HepG2 (cell line): ENCODE measurements at regions not wholly inside any gene's neighbourhood (a gene's known extent, or its start where the extent isn't known, plus 50 kb on each side); places are given as distances from the start of the nearest gene placed in this dataset.

Experiments used
- ATAC-seq: fragments of 200-7000 bp; cut with Tn5 transposase; 3 replicates; pipeline ENCODE4 v1.9.1; 2020; ENCODE audit warnings: mild to moderate bottlenecking, moderate library complexity
- BruUV-seq: library from RNA; stranded (reverse); fragments of 400-500 nt; replicated peaks from 2 replicates; lab custom pipeline; 2021; lab: Mats Ljungman, UMichigan
- CTCF ChIA-PET: fragments of 300-600 bp; formaldehyde crosslinking; extraction: SDS; loops from one replicate; lab custom pipeline; 2021; ENCODE audit warnings: low total read pairs, inconsistent platforms, low intra/inter-chr PET ratio; lab: Yijun Ruan, JAX
- POLR2A ChIA-PET: fragments of 350-600 bp; sonication (Branson Sonifier 250); formaldehyde crosslinking; loops from one replicate; lab custom pipeline; 2020; ENCODE audit warnings: antibody characterized with exemption, inconsistent platforms; lab: Yijun Ruan, JAX
- DNase-seq: peaks from one replicate; pipeline ENCODE4 v3.0.0-alpha.2; 2015; ENCODE audit warnings: low spot score
- FAIRE-seq: peaks from 3 replicates; lab custom pipeline; 2011; peaks lifted over from hg19 to GRCh38; lab: Jason Lieb, UNC
- H2AFZ ChIP-seq: one replicate; pipeline ENCODE4 v1.6.1; 2011; ENCODE audit warnings: low read length, inconsistent platforms
- H3K27ac ChIP-seq: fragments of 300-600 bp; 3 replicates; pipeline ENCODE4 v1.8.0; 2011; ENCODE audit warnings: mixed run types, mild to moderate bottlenecking, mixed read lengths, low read length, inconsistent platforms; ENCODE audit not compliant: insufficient read depth; ENCODE audit errors: extremely low read length
- H3K27me3 ChIP-seq, 2 experiments: fragments of 200-600 bp in 1 of 2; 2 replicates in 1 of 2; 3 replicates in 1 of 2; pipeline versions ENCODE4 v1.6.0 to v1.8.0; 2011; ENCODE audit warnings: low read length in 2 of 2, mild to moderate bottlenecking in 2 of 2, moderate library complexity in 2 of 2, inconsistent platforms in 1 of 2; ENCODE audit not compliant: insufficient read depth in 2 of 2, control insufficient read depth in 1 of 2
- H3K36me3 ChIP-seq, 2 experiments: fragments of 200-600 bp in 1 of 2; replicated peaks in 1 of 2; 2 replicates in 1 of 2; 3 replicates in 1 of 2; pipeline versions ENCODE4 v1.5.1 to v1.8.0; 2011; ENCODE audit warnings: low read length in 2 of 2, inconsistent platforms in 1 of 2; ENCODE audit not compliant: insufficient read depth in 2 of 2, control insufficient read depth in 1 of 2
- H3K4me1 ChIP-seq: 2 replicates; pipeline ENCODE4 v1.5.1; 2012; ENCODE audit warnings: low read length, inconsistent platforms; ENCODE audit not compliant: insufficient read depth
- H3K4me2 ChIP-seq: 2 replicates; pipeline ENCODE4 v1.6.0; 2011; ENCODE audit warnings: low read depth, low read length, inconsistent platforms
- H3K4me3 ChIP-seq, 3 experiments: fragments of 200-600 bp in 1 of 3; sonication (generic), shearing (Covaris generic) in 1 of 3; replicated peaks in 1 of 3; 2 replicates each; pipeline ENCODE4 v1.5.1; 2011 to 2016; ENCODE audit warnings: low read length in 3 of 3, inconsistent platforms in 2 of 3, low read depth in 2 of 3, mild to moderate bottlenecking in 2 of 3, control low read depth in 1 of 3, mixed read lengths in 1 of 3; ENCODE audit not compliant: insufficient read depth in 1 of 3
- H3K79me2 ChIP-seq: one replicate; pipeline ENCODE4 v1.6.1; 2011; ENCODE audit warnings: low read length, inconsistent platforms; ENCODE audit not compliant: insufficient read depth
- H3K9ac ChIP-seq: 2 replicates; pipeline ENCODE4 v1.6.0; 2011; ENCODE audit warnings: mild to moderate bottlenecking, low read depth, low read length, inconsistent platforms; ENCODE audit not compliant: insufficient read depth
- H3K9me3 ChIP-seq: 2 replicates; pipeline ENCODE4 v1.5.1; 2012; ENCODE audit warnings: mild to moderate bottlenecking, low read length
- H4K20me1 ChIP-seq: 2 replicates; pipeline ENCODE4 v1.6.0; 2011; ENCODE audit warnings: inconsistent platforms, mild to moderate bottlenecking, low read length, moderate library complexity; ENCODE audit not compliant: insufficient read depth
- FIP1L1 ChIP-seq: fragments of 200-400 bp; formaldehyde crosslinking; IDR thresholded peaks from 2 replicates; pipeline ENCODE4 v1.6.1; 2018; ENCODE audit warnings: low read depth, mild to moderate bottlenecking, low read length, moderate library complexity, borderline replicate concordance; ENCODE audit not compliant: insufficient read depth
- FOXM1 ChIP-seq: sonication (generic); formaldehyde crosslinking; IDR thresholded peaks from 2 replicates; pipeline ENCODE4 v1.5.0; 2020; ENCODE audit warnings: missing genetic modification reagents
- HOXA7 ChIP-seq: sonication (generic); formaldehyde crosslinking; IDR thresholded peaks from 2 replicates; pipeline ENCODE4 v1.8.1; 2022; ENCODE audit warnings: mild to moderate bottlenecking, missing genetic modification reagents, moderate library complexity
- KDM2A ChIP-seq: sonication (generic); formaldehyde crosslinking; IDR thresholded peaks from 2 replicates; pipeline ENCODE4 v1.4.0; 2020; ENCODE audit warnings: low read depth, missing genetic modification reagents, borderline replicate concordance
- KMT2A ChIP-seq: sonication (generic); formaldehyde crosslinking; IDR thresholded peaks from 2 replicates; pipeline ENCODE4 v1.4.0; 2020; ENCODE audit warnings: missing genetic modification reagents
- MYNN ChIP-seq: sonication (generic); formaldehyde crosslinking; IDR thresholded peaks from 2 replicates; pipeline ENCODE4 v1.4.0; 2020; ENCODE audit warnings: mild to moderate bottlenecking, low read depth, missing genetic modification reagents
- SATB2 ChIP-seq: sonication (generic); formaldehyde crosslinking; IDR thresholded peaks from 2 replicates; pipeline ENCODE4 v1.5.0; 2020; ENCODE audit warnings: missing genetic modification reagents
- SKI ChIP-seq: fragments of 450-650 bp; IDR thresholded peaks from one replicate; pipeline ENCODE4 v1.6.1; 2018; ENCODE audit warnings: mild to moderate bottlenecking; ENCODE audit not compliant: partially characterized antibody
- THYN1 ChIP-seq: sonication (generic); formaldehyde crosslinking; IDR thresholded peaks from 2 replicates; pipeline ENCODE4 v1.8.1; 2023; ENCODE audit warnings: low read depth, mild to moderate bottlenecking, moderate library complexity, missing genetic modification reagents, borderline replicate concordance
- U2AF1 ChIP-seq: fragments of 200-400 bp; formaldehyde crosslinking; optimal IDR thresholded peaks from 2 replicates; pipeline ENCODE3; 2017; ENCODE audit warnings: mild to moderate bottlenecking, low read depth, low read length
- XRCC5 ChIP-seq: fragments of 200-400 bp; formaldehyde crosslinking; optimal IDR thresholded peaks from 2 replicates; pipeline ENCODE3; 2017; ENCODE audit warnings: mild to moderate bottlenecking, low read length
- ZFP1 ChIP-seq: IDR thresholded peaks from 2 replicates; pipeline ENCODE4 v1.6.1; 2016
- ZNF296 ChIP-seq: sonication (generic); formaldehyde crosslinking; conservative IDR thresholded peaks from 2 replicates; pipeline ENCODE4 v1.5.0; 2020; ENCODE audit warnings: mild to moderate bottlenecking, missing genetic modification reagents
- ZNF850 ChIP-seq: sonication (generic); formaldehyde crosslinking; conservative IDR thresholded peaks from 2 replicates; pipeline ENCODE4 v1.9.0; 2021; ENCODE audit warnings: mild to moderate bottlenecking, missing genetic modification reagents
- WGBS: methylation state at CpG from one replicate; pipeline ENCODE4 v1.1.6; 2017; ENCODE audit warnings: low lambda C conversion rate; 5-methylcytosine and 5-hydroxymethylcytosine counted together
- in situ Hi-C: cut with HindIII; loops from 2 replicates; pipeline ENCODE4 v1.10.0; 2017; ENCODE audit warnings: low pct_unique_long_range_greater_than_20kb; ENCODE audit not compliant: extremely low pct_ligation_motif_present
- intact Hi-C: fragments of 100-400 bp; cut with micrococcal nuclease; formaldehyde crosslinking; loops from one replicate; pipeline ENCODE4 v1.10.0; 2022; ENCODE audit not compliant: unreplicated experiment
- TF ChIP-seq, protein P1 (sequence below): sonication (generic); formaldehyde crosslinking; IDR thresholded peaks from 2 replicates; pipeline ENCODE4 v1.8.1; 2023; ENCODE audit warnings: mild to moderate bottlenecking, missing genetic modification reagents
- TF ChIP-seq, protein P2 (sequence below): sonication (generic); formaldehyde crosslinking; IDR thresholded peaks from 2 replicates; pipeline ENCODE4 v1.5.1; 2020; ENCODE audit warnings: mild to moderate bottlenecking, missing genetic modification reagents
- TF ChIP-seq, protein P3 (sequence below), 2 experiments: sonication (generic) in 1 of 2; formaldehyde crosslinking in 1 of 2; IDR thresholded peaks; 2 replicates each; pipeline versions ENCODE4 v1.5.1 to v1.6.1; 2011 to 2020; ENCODE audit warnings: borderline replicate concordance in 1 of 2, low read depth in 1 of 2, low read length in 1 of 2, mild to moderate bottlenecking in 1 of 2, missing genetic modification reagents in 1 of 2, moderate library complexity in 1 of 2

DNA sequence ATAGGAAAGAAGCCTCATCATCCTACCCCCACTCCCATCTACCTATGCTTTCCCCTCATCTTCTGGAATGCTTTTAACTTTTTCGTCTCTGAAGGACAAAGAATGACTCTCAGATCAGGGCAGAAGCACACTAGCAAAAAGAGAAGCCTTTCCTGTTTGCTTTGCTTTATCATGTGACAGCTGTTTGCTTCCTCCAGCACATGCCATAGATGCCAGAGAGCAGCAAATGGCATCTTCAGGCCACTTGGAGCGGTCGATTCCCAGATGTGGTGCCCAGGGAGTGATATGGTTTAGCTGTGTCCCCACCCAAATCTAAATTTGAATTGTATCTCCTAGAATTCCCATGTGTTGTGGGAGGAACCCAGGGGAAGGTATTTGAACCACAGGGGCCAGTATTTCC lies 294.8 kb downstream of the GADD45G start:
- intact Hi-C loops (no loop called here), in situ Hi-C loops (no loop called here)
- DNase-seq (peak; percentile 21), FAIRE-seq (no peak), ATAC-seq (no peak)
- Histone ChIP-seq H3K9me3 (no peaks in the 10 kb centered on the region), H3K4me1 (no peaks in the 10 kb centered on the region), H3K27me3 (0 out of 5 replicates have a peak, but pooled peaks cover 0 to 2% of the 10 kb centered on the region in 2 experiments), H3K27ac (no peak overlapping the region), H3K36me3 (no peaks in the 10 kb centered on the region), H2AFZ (no peak overlapping the region), H4K20me1 (no peaks in the 10 kb centered on the region), H3K4me3 (no peak overlapping the region), H3K4me2 (no peak overlapping the region), H3K79me2 (no peaks in the 10 kb centered on the region), H3K9ac (no peak overlapping the region)
- no TSS peak for BruUV-seq
- ChIA-PET CTCF (no interaction called here), POLR2A (no interaction called here)
- TF ChIP-seq SKI, result no peak
- no peak for TF ChIP-seq MYNN (CRISPR knock-in tag)
- no peak for TF ChIP-seq U2AF1
- no peak for TF ChIP-seq KDM2A (CRISPR knock-in tag)
- no peak for TF ChIP-seq FOXM1
- TF ChIP-seq FIP1L1, result no peak
- TF ChIP-seq KMT2A (CRISPR knock-in tag), result no peak
- no peak for TF ChIP-seq ZNF850
- TF ChIP-seq ZFP1 (CRISPR knock-in tag), result no peak
- TF ChIP-seq SATB2, result no peak
- no peak for TF ChIP-seq XRCC5
- TF ChIP-seq, protein P1, sequence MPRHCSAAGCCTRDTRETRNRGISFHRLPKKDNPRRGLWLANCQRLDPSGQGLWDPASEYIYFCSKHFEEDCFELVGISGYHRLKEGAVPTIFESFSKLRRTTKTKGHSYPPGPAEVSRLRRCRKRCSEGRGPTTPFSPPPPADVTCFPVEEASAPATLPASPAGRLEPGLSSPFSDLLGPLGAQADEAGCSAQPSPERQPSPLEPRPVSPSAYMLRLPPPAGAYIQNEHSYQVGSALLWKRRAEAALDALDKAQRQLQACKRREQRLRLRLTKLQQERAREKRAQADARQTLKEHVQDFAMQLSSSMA, result no peak
- TF ChIP-seq HOXA7 (CRISPR knock-in tag), result no peak
- TF ChIP-seq ZNF296 (CRISPR knock-in tag), result no peak
- TF ChIP-seq THYN1, result no peak
- TF ChIP-seq, protein P2, sequence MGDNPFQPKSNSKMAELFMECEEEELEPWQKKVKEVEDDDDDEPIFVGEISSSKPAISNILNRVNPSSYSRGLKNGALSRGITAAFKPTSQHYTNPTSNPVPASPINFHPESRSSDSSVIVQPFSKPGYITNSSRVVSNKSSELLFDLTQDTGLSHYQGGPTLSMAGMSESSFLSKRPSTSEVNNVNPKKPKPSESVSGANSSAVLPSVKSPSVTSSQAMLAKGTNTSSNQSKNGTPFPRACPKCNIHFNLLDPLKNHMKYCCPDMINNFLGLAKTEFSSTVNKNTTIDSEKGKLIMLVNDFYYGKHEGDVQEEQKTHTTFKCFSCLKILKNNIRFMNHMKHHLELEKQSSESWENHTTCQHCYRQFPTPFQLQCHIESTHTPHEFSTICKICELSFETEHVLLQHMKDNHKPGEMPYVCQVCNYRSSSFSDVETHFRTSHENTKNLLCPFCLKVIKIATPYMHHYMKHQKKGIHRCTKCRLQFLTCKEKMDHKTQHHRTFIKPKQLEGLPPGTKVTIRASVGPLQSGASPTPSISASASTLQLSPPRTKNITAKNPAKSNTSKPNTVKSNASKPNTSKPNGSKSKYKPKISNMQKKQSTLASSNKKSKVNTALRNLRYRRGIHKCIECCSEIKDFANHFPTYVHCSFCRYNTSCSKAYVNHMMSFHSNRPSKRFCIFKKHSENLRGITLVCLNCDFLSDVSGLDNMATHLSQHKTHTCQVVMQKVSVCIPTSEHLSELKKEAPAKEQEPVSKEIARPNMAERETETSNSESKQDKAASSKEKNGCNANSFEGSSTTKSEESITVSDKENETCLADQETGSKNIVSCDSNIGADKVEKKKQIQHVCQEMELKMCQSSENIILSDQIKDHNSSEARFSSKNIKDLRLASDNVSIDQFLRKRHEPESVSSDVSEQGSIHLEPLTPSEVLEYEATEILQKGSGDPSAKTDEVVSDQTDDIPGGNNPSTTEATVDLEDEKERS (CRISPR knock-in tag), result no peak
- TF ChIP-seq, protein P3, sequence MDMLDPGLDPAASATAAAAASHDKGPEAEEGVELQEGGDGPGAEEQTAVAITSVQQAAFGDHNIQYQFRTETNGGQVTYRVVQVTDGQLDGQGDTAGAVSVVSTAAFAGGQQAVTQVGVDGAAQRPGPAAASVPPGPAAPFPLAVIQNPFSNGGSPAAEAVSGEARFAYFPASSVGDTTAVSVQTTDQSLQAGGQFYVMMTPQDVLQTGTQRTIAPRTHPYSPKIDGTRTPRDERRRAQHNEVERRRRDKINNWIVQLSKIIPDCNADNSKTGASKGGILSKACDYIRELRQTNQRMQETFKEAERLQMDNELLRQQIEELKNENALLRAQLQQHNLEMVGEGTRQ (IDR thresholded peaks at IDR 0.05; ENCODE audit: low read depth, low read length), result no peak
- TF ChIP-seq, protein P3 (CRISPR knock-in tag; IDR thresholded peaks at IDR 0.05; ENCODE audit: borderline replicate concordance), result no peak
- 7% methylated on average over 3 of the region's 3 CpGs for WGBS
